ENCODE measurements at regions not wholly inside any gene's neighbourhood (a gene's known extent, or its start where the extent isn't known, plus 50 kb on each side); places are given as distances from the start of the nearest gene placed in this dataset.

DNA sequence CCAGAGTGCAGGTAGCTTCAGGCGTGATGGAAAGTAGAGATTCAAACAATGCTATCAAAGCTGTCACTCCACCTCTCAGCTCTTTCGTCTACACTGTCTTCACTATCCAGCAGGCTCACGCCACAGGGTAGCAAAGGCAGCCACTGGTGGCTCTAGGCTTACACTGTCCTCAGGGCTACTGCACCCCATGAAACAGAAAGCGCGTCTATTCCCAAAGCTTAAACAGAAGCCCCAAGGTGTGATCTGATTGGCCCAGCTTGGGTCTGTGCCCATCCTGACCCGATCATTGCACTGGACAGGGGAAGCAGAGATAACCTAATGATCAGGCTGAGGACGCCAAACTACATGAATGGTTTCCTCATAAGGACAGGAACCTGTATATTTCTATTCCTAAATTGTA, 100.1 kb downstream of the PDCL3 start:
- DNase-seq, result no peak

DNA sequence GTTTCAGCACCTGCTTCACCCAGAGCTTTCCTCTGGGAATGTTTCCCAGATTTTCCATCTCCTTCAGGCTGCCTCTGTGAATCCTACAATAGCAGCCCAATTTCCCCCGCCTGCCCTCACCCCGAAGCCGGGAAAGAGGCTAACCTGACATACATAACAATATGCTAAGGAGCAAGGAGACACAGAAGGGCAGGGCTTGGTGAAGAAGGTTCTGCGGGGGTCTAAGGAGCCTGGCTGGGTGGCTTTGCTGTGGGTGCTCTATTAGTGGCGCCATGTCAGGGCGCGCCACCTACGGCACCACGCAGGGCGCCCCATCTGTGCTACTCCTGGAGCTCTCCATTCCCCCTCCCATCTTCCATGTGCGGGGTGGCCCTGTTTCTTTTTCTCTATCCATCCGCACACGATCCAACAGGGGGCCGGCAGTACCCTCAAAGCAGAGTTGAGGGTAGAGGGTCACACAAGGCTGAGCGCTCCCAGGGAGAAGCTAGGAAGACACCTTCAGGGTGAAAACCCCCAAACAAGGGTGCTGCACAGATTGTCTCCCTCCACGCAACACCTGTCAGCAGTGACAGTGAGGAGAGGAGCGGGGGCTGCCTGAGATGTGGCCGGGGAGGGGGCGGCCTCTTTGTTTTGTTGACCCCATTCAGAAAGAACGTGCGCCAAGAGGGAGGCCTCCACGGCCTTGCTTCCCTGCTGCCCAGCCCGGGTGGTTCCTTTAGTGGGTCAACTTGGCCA, 101.4 kb downstream of the PDCL3 start:
- DNase-seq, result no peak

DNA sequence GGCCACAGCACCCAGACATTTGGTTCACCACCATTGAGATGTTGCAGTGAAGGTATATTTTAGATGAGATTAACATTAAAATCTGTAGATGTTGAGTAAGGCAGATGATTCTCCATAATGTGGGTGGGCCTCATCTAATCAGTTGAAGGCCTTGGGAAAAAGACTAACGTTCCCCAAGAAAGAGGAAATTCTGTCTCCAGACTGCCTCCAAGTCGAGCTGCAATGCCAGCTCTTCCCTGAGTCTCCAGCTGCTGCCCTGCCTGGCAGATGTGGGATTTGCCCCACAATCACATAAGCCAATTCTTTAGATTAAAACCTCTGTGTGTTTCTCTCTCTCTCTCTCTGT, 101.9 kb downstream of the PDCL3 start:
- DNase-seq, result no peak

DNA sequence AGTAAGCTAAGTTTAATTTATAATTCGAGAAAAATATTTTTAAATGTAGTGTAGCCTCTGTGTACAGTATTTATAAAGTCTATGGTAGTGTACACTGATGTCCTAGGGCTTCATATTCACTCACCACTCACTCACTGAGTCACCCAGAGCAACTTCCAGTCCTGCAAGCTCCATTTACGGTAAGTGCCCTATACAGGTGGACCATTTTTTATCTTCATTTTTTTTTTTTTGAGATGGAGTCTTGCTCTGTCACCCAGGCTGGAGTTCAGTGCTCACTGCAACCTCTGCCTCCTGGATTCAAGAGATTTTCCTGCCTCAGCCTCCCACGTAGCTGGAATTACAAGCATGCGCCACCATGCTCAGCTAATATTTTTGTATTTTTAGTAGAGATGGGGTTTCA, 104.2 kb downstream of the PDCL3 start:
- DNase-seq, result no peak

DNA sequence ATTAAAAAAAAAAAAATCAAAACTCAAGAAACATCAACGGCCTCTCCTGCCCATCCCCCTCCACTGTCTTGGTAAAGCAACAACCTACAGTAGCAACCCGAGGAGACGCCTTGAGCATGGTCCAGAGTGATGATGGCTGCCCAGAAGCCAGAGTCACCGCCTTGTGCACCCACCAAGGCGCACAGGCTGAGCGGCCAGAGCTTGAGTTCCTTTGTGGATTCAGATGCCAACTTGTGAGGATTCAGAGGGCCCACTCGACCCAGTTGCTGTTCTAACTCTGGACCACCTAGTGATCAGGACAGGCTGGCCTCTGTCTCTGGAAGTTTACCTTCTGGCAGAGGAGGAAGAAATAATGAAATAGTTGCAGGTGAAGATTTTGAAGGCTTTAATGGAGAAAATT, 105.0 kb downstream of the PDCL3 start:
- no peak for DNase-seq

DNA sequence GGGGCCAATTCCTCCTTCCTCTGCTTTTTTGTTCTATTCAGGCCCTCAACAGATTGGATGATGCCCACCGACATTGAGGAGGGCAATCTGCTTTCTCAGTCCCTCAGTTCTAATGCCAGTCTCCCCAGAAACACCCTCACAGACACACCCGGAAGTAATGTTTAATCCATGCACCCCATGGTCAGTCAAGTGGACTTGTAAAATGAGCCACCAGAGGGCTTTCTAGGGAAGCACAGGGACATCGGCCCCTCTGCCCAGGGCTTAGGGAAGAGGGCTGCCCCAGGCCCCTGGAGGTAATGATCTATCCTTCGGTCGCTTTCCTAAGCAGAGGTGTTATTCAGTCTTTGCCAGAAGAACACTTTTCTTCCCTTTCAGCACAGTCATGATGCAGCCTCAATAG, 107.4 kb downstream of the PDCL3 start:
- DNase-seq, result no peak

DNA sequence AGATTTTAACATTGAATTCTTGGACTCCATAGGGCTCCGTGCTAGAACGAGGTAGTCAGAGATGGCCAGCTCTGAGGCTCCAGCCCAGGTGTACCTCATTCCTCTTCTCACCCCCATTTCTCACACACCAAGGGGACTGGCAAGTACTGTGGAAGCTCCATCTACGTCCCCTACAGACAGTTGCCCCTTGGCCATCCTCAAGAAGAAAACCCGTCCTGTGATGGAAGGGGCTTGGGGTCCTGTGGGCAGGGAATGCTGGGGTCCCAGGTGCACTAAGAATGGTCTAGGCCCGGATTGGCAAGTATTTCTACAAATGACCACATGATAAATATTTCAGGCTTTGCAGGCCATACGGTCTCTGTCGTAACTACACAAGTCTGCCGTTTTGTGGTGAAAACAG, 110.3 kb downstream of the PDCL3 start:
- no peak for DNase-seq

DNA sequence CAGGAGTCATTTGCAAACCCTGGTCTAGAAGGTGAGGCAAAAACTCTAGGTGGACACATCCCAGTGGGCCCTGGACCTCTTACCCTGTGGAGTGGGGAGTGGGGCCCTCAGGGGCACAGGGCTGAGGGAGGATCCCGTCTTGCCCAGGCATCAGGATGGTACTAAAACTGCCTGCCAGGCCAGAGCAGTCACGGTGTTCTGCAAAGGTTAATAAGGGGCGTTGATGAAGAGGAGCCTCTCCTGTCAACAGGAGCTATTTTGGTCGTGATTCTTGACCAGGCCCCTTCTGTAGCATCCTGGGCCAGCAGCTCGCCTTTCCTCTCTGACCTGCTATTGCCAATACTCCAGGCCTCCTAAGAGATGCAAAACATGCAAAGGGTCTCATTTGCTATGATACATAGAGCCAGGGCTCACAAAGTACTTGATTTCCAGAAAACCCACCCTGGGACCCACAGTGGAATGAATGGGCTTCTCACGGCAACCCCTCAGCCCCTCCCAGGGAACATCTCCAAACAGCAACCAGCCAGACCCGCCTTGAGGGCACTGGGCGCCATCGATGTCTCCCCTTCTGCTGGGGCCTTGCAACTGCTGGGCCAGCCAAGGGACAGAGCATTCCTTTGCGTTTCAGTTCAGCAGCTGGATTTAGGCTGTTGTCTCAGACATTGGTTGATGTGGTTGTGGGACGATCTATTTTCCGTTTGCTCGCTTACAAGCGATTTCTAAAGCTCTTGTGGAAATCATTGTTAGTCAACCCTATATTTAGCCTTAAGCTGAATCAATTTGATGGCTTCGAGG, 111.1 kb downstream of the PDCL3 start:
- no peak for DNase-seq

DNA sequence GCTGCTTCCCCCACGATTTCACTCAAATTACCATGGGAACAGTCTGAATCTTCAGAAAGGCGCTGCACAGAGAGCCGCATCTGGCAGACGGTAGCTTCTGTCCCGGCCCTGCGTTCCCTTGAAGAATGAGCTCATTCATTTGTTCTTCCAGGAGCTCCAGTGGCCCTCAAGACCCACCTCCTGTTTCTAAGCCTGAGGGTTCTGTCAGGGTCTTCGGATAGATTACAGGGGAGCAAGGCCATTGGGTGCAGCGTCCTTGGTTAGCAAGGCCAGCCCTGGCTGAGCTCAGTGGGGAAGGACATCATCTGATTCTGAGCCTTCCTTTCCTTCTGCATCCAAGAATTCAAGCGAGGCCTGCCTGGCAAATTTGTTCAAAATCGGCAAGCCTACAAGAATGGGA, 111.9 kb downstream of the PDCL3 start:
- DNase-seq, result no peak

DNA sequence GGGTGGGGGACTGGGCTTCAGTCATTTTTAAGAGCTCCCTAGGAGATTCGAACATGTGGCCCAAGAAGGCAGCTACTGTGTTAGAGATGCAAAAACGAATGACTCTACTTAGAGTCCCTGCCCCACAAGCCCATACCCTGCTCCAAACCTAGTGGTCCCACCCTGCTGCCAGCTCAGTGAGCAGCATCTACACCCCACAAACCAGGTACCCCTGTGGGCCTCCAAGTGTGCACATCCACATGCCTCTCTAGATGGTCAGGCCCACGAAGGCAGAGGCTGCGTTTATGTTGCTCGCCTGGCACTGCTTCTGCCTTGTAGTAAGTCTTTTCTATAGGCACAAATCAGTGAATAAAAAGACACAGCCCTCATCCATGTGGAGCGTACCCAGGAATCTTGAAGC, 112.6 kb downstream of the PDCL3 start:
- DNase-seq, result no peak

DNA sequence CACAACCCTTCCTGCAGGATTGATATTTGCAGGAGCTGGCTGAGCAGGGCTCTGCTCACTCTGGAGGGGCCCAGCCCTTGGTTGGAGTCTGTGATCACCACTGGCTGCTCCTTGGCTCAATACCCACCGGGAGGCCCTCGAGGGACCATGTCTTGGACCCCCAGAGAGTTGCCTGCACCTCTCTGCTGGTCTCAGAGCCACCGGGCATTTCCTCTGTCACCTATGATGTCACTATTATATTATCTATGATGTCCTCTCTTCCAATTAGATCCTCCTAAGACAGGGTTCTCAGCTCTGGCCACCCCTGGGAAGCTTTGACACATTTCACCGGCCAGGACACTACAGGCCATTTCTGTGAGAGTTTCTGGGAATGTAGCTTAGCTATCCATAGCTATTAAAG, 113.1 kb downstream of the PDCL3 start:
- DNase-seq, result no peak

DNA sequence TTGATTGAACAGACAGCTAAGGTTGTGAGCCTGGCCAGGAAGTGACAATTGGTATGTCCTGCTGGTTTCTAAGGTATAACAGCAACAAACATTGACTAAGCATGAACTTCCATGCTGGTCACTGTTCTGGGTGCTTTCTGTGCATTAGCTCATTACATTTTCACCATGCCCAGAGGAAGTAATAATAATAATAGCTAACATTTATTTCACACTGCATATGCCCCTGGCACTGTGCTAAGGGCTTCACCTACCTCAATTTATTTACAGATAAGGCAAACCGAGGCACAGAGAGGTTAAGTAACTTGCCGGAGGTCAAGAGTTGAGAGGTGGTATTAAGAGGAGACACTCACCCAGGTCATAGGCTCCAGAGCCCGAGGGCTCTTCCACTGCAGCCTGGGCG, 113.6 kb downstream of the PDCL3 start:
- DNase-seq, result no peak

DNA sequence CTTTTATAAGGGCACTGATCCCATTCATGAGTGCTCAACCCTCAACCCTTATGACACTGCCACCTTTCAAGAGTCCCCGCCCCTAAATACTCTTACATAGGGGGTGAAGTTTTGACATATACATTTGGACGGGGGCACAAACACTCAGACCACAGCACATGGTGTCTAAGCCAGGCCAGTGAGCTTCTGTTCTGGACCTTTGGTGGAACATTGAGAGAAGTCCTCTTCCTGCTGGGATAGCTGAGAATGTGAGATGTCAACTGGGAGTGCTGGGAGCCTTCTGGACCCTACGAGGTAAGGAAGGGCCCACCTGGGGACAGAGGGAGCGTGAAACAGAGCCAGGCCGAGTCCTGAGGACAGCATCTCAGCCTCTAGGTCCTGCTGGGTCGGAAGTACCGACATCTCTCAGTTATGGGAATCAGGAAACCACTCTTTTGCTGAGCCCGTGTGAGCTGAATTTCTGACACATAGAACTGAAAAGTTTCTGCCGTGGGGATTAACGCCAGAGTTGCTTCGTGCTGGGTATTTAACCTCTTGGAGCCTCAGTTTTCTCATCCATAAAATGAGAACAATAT, 114.9 kb downstream of the PDCL3 start:
- DNase-seq, result no peak

DNA sequence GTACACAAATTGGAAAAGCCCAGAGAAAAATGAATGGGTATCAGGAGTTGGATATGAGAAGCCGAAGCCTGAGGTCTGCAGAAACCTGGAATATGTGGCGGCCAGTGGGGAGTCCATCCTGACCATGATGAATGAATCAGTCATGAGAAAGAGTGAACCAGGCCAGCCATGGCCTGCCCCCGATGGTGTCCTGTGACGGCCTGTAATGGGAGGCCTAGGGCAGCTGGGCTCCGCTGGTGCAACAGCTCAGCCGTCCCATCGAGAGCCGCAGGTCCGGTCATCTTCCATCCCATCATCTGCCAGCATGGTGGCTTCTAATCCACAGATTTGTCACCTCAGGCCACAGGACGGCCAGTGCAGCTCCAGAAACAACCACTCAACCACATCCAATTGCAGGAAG, 116.4 kb downstream of the PDCL3 start:
- no peak for DNase-seq

DNA sequence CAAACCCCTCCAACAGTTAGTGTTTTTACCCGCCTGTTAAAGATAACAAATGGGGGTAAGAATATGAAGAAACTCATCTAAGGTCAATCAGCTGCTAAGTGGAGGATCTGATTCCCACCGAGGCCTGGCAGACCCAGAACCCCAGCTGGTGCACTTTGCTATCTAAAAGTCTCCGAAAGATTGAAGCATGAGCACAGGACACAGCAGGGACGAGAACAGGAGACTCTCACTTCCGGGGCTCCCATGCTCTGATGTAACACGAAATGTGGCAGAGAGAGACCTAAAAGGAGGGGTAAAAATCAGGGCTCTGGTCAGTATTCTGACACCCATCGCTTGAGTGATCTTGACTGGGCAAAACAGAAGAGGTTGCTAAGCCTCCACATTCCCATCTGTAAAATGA, 119.7 kb downstream of the PDCL3 start:
- DNase-seq, result no peak

DNA sequence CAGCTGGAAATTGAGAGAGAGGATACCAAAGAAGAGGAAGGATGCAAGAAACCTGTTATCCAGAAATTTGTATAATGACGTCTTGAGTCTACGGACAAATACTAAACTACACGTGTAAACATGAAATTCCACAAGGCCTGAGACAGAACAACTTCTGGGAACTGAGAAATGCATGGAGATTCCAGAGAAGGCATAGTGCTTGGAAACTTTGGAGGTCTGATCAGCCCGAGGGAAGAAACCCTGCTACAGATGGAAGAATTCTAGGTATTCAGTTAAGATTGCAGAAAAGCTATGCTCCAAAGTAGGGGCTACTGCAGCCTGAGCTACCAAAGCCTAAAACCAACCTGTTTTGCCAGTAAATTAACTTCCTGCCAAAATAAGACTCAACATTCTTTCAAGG, 120.4 kb downstream of the PDCL3 start:
- no peak for DNase-seq

DNA sequence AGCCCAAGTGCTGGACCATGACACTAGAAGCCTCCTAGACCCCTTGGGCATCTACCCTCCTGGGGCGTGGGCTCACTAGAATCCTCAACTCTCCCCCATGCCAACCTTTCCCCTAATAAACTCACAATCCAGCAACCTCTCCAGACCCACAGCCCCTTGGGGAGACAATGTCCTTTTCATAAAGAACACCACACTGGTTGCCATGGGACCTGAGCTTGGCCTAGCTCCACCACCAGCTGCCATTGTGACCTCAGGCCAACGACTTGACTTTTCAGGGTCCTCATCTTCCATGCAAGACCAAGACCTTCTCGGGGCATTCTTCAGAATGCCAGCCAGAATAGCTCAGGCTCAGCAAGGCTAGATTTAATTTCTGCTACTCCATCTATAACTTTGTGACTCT, 128.1 kb upstream of the NPAS2 start:
- no peak for DNase-seq

DNA sequence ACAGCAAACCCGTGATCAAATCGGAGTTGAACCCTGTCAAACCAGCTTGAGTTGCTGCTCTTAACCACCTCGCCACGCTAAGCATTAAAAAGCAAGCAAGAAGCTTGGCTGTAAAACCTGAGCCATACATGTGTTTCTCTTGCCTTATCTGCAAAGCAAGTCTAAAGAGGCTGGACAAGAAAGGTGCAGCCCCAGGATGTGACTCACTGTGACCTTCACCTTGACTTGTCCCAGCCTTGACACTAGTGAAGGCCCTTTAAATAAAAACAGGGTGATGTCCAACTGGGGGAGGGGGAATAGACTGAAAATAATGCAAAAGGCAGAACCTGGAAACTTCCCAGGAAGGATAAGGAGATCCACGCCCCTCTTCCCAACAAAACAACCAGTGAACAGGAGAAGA, 127.6 kb upstream of the NPAS2 start:
- no peak for DNase-seq

DNA sequence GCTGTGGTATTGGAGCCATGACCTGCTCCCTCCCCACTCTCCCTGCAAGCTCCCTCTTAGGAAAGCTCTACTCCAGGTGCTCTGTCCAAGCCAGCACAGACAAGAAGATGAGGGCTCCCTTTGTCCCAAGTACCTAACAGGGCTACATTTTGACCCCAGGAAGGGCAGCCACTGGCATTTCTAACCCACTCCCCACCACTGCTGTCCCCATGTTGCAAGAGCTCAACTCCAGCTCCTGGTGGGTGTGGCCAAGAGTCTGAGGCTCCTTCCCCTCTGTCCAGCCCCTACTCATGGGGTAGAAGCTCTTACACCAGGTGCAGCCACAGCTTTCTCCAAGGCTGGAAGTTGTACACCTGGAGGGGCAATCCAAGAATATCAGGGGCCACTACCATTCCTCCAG, 127.0 kb upstream of the NPAS2 start:
- DNase-seq, result no peak

DNA sequence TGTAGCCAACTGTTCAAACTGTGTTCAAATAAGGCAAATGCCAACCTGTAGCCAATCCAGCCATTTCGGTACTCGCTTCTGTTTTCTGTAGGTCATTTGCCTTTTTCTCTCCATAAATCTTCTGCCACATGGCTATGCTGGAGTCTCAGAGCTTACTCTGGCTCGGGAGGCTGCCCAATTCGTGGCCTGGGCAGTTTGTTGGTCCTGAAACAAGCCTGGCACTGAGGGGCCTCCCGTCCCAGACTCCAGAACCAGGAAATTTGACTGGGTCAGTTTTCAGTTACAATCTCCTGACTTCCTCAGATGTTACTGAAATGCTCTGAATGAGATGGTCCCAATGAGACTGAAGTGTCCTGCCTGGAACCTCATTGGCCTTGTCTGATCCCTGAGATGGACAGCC, 120.8 kb upstream of the NPAS2 start:
- DNase-seq, result no peak

DNA sequence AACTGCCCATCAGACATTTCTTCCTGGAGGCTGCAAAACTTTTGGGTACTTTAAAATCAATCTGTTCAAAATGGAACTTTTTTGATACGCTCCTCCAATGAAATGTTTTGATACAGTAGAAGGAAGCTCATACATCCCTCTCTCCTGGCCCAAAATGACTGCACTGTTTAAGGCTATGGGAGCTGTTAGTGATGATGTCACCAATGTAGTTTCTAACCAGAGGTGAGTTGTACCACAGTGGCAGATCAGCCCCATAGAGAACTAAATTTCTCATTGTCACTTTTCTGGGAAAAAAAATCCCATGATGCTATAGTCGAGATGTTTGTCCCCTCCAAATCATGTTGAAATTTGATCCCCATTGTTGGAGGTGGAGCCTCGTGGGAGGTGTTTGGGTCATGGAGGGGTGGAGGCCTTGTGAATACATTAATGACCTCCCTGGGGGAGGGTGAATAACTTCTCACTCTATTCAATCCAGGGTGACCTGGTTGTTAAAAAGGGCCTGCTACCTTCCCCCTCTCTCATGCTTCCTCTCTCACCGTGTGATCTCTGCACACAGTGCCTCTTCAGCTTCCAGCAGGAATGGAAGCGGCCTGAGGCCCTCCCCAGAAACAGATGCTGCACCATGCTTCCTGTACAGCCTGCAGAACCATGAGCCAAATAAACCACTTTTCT, 117.4 kb upstream of the NPAS2 start:
- no peak for DNase-seq

DNA sequence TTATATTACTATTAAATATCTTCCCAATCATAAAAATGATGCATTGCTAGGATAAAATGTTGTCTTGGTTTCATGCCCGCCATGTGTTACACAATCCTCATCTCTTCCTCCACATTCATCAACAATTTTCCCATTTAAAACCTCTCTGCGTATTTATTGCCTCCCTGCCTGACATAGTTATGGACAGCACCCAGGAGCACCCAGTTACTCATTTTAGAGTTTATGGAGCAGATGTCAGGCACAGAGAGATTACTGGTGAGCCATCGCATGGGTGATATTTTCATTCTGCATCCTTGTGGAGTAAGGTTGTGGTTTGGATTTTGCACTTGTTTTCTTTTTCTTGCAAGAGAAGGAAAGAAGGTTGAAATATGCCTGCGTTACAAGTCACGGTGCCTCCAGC, 116.7 kb upstream of the NPAS2 start:
- DNase-seq, result no peak

DNA sequence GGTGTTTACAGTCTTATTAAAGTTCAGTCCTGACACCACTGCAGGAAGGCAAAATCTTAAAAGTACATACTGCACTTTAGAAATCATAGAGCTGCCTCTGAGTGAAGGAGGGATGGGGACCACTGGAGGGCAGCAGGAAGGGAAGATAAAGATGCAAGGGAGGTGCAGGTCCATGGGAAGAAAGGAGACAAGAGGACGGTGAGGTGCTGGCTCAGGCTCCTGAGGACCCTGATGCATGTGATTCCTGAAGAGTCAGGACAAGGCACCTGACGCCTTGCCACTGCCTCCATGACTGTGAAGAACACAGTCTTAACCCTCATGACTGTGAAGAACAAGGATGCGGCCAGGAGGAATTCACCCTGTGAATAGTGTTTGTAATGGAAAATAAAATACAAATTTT, 116.2 kb upstream of the NPAS2 start:
- no peak for DNase-seq

DNA sequence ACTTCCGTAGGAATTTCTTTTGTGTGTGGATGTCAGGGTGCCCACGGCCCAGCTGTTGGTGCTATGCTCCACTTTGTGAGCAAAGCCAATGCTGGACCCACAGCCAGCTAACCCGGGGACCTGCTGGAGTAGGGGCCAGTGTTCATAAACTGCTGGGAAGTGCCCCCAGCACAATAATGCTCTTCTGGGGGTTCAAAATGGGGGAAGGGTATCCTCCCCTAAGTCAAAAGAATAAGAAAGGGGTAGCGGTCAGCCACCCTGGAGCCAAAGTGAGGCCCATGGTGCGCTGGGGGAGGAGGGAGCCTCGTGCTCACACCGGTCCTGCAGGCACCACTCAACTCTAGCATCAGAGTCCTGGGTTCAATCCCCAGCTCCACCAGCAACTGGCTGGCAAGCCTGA, 115.8 kb upstream of the NPAS2 start:
- no peak for DNase-seq

Data from CD4-positive, alpha-beta T cell treated with Interleukin-15 for 1 hour (primary cell).